Cardiac fibroblast (primary cell): ENCODE measurements at regions not wholly inside any gene's neighbourhood (a gene's known extent, or its start where the extent isn't known, plus 50 kb on each side); places are given as distances from the start of the nearest gene placed in this dataset.
A peak's percentile ranks its signal among the peaks of the same experiment; 100 is the strongest.
"Not testable (repeated sequence)": the region's sequence is repeated elsewhere in the genome, so short reads cannot be mapped to it uniquely, and the experiment has no call there.

Source experiments
- DNase-seq, 2 donors: peaks; one replicate each; pipeline versions ENCODE4 v3.0.0 to v3.0.0-alpha.2; 2010; ENCODE audit warnings: low read depth in 2 of 2
- H3K4me3 ChIP-seq, 2 donors: replicated peaks in 1 of 2; 1 replicate in 1 of 2; 2 replicates in 1 of 2; pipeline ENCODE4 v1.5.1; 2011; ENCODE audit warnings: low read depth in 2 of 2, low read length in 2 of 2, mild to moderate bottlenecking in 2 of 2, moderate library complexity in 1 of 2
- TF ChIP-seq, protein P1 (sequence below): IDR thresholded peaks from one replicate; pipeline ENCODE4 v1.5.1; 2011; ENCODE audit warnings: low read depth, mild to moderate bottlenecking, low read length, inconsistent platforms

- no peak overlapping the region for H3K4me3 ChIP-seq
- TF ChIP-seq, protein P1, sequence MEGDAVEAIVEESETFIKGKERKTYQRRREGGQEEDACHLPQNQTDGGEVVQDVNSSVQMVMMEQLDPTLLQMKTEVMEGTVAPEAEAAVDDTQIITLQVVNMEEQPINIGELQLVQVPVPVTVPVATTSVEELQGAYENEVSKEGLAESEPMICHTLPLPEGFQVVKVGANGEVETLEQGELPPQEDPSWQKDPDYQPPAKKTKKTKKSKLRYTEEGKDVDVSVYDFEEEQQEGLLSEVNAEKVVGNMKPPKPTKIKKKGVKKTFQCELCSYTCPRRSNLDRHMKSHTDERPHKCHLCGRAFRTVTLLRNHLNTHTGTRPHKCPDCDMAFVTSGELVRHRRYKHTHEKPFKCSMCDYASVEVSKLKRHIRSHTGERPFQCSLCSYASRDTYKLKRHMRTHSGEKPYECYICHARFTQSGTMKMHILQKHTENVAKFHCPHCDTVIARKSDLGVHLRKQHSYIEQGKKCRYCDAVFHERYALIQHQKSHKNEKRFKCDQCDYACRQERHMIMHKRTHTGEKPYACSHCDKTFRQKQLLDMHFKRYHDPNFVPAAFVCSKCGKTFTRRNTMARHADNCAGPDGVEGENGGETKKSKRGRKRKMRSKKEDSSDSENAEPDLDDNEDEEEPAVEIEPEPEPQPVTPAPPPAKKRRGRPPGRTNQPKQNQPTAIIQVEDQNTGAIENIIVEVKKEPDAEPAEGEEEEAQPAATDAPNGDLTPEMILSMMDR = no peak
- DNase-seq = no peak
Observed at GRCh38 chr7:109460296-109460695, 890.6 kb downstream of the DNAJB9 start.

- no peak for DNase-seq
- H3K4me3 ChIP-seq = no peak overlapping the region
- TF ChIP-seq, protein P1 = no peak
Observed at GRCh38 chr7:109462171-109462570, 892.5 kb downstream of the DNAJB9 start.

GRCh38 chr7:109467729-109468128 lies 898.1 kb downstream of the DNAJB9 start:
- DNase-seq, H3K4me3 ChIP-seq: not testable (repeated sequence)

DNA sequence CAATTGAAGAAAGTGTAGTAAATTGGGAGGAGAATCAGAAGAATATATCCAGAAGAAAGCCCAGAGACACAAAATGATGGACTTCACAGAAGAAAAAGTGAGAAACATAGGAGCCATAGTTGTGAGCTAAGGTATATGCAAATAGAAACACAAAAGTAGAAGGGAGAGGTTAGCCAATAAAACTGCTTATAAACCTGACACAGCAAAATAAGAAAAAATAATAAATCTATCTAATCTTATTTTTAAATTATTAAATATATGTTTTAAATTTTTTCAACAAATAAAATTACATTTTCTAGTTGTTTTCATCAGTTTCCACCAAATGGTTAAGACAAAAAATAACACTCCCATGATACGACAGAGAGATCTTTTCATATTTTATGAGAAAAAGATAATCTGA lies 903.5 kb downstream of the DNAJB9 start:
- TF ChIP-seq, protein P1 = no peak
- H3K4me3 ChIP-seq = no peak overlapping the region
- no peak for DNase-seq

- DNase-seq = no peak
- TF ChIP-seq, protein P1 = no peak
- no peak overlapping the region for H3K4me3 ChIP-seq
Observed at GRCh38 chr7:109476409-109476808, 906.7 kb downstream of the DNAJB9 start.

- no peak overlapping the region for H3K4me3 ChIP-seq
- DNase-seq = peak in 1 of 2 donors; percentile 0
- TF ChIP-seq, protein P1 = no peak
Observed at GRCh38 chr7:109479388-109479787, 909.7 kb downstream of the DNAJB9 start.

GRCh38 chr7:109490607-109491006 lies 920.9 kb downstream of the DNAJB9 start:
- not testable (repeated sequence) for H3K4me3 ChIP-seq, DNase-seq

- TF ChIP-seq, protein P1 = no peak
- no peak for DNase-seq
- H3K4me3 ChIP-seq = no peak overlapping the region
Observed at GRCh38 chr7:109497053-109497452, 927.4 kb downstream of the DNAJB9 start.
